NCI-H748 (cell line): ENCODE measurements at regions not wholly inside any gene's neighbourhood (a gene's known extent, or its start where the extent isn't known, plus 50 kb on each side); places are given as distances from the start of the nearest gene placed in this dataset.
"Not testable (repeated sequence)": the region's sequence is repeated elsewhere in the genome, so short reads cannot be mapped to it uniquely, and the experiment has no call there.

Source experiments
- DNase-seq: peaks from one replicate; lab custom pipeline; 2025; ENCODE audit not compliant: unreplicated experiment; lab: John Stamatoyannopoulos, UW

DNA sequence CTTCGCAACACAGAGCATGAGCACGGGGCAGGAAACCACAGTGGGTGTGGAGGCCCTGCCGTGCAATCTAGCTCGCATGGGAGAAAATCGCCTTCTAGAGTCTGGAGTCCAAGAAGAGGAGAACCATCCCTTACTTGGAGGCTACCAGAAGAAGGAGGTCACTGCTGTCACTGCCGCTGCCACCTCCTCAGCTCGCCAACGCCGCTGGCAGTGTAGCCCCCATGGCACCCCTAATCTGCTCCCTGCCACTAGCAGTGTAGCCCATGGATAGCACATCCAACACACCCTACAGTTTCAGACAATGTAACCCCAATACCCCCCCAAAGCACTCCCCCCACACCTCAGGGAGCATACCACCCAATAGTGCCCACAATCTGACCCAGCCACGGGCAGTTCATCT lies 438.0 kb upstream of the ZNF337 start:
- no peak for DNase-seq

DNA sequence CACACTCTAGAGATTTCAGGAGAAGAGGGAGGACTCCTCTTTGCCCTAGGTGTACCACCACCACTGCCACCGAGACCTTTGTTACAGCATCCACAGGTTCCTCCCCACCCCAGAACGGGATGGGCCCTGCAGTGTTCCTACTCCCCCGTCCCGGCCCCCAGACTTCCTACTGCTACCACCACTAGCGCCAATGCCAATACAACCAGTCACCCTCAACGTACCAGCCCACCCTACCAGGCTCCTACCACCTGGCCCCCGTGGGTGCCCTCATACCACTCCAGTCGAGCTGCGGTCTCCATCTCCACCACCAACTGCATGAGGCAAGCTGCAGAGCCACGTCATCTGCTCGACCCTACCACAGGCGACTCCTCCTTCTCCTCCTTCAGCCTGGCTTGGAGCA lies 437.1 kb upstream of the ZNF337 start:
- not testable (repeated sequence) for DNase-seq

GRCh38 chr20:26120920-26121319 lies 424.3 kb upstream of the ZNF337 start:
- DNase-seq, result not testable (repeated sequence)

- DNase-seq, result not testable (repeated sequence)
Measured at GRCh38 chr20:26094498-26094897, 397.8 kb upstream of the ZNF337 start.

DNA sequence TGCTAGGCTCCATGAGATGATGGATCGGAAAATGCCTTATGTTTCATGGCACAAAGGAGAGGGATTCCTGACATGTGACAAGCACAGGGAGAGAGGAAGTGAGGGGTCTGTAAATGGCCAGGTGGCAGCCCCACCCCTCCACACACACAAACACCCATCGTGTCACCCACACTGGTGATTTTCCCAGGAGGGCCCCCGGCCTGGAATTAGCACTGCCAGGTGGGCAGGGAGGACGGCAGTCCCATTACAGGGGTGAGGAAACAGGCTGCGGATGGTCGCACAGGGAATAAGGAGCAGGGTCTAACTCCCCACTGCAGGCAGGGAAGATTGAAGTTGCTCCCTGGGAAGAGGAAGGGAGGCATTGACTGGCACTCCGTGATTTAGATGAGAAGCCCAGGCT lies 395.3 kb upstream of the ZNF337 start:
- not testable (repeated sequence) for DNase-seq

GRCh38 chr20:26086195-26086594 lies 389.5 kb upstream of the ZNF337 start:
- not testable (repeated sequence) for DNase-seq

DNA sequence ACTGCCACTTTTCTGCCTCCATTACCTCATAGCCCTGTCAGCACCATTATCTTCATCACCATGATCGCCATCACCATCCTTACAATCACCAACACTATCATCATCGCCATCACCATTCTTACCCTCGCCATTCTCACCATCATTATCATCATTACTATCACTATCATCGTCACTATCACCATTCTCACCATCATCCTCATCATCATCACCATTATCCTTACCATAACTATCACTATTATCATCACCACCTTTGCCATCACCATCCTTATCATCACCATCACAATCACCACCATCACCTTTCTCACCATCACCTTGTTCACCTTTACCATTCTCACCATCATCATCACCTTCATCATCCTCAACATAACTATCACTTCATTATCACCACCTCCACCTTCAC lies 377.3 kb upstream of the ZNF337 start:
- not testable (repeated sequence) for DNase-seq

GRCh38 chr20:26059324-26059723 lies 362.7 kb upstream of the ZNF337 start:
- not testable (repeated sequence) for DNase-seq

GRCh38 chr20:26058446-26058845 lies 361.8 kb upstream of the ZNF337 start:
- DNase-seq, result not testable (repeated sequence)

DNA sequence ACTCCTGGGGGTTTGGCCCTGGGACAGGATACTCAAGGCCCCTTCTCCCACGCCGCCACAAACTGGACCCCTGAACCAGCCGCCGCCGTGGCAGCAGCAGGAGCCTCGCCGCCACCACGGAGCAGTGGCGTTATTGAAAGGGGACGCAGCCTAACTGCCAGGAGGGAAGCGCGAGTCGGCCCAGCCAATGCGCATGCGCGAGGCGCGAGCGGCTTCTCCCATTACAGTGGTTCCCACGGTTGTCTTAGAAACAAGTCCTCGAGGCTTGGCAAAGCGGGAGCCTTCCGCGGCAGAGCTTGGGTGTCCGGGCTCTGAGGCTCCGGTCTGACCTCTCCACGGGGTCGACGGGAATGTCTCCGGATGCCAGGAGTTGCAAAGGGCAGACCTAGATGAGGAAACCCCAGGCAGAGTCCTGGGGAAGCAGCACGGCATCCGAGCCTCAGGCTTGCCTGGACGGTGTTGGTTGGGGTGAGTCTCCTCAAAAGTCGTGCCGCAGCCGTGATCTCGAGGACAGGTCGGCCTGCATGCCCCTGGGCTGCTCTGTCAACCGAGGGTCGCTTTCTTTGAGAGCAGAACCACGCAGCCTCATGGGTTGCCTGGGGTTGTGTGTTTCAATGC lies 360.6 kb upstream of the ZNF337 start:
- DNase-seq, result not testable (repeated sequence)

- DNase-seq, result not testable (repeated sequence)
Measured at GRCh38 chr20:26025792-26026191, 329.1 kb upstream of the ZNF337 start.

DNA sequence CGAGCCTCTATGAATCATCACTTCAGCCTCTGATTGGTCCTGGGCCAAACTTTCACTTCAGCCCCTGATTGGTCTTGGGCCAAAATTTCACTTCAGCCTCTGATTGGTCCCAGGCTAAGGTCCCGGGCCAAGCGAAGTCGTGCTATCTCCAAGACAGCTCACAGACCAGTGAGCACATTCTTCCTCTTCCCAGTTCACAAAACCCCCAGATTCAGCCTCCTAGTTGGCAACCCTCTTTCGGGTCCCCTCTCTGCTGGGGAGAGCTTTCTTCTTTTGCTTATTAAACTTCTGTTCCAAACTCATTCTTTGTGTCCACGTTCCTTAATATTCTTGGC lies 314.3 kb upstream of the ZNF337 start:
- not testable (repeated sequence) for DNase-seq

DNA sequence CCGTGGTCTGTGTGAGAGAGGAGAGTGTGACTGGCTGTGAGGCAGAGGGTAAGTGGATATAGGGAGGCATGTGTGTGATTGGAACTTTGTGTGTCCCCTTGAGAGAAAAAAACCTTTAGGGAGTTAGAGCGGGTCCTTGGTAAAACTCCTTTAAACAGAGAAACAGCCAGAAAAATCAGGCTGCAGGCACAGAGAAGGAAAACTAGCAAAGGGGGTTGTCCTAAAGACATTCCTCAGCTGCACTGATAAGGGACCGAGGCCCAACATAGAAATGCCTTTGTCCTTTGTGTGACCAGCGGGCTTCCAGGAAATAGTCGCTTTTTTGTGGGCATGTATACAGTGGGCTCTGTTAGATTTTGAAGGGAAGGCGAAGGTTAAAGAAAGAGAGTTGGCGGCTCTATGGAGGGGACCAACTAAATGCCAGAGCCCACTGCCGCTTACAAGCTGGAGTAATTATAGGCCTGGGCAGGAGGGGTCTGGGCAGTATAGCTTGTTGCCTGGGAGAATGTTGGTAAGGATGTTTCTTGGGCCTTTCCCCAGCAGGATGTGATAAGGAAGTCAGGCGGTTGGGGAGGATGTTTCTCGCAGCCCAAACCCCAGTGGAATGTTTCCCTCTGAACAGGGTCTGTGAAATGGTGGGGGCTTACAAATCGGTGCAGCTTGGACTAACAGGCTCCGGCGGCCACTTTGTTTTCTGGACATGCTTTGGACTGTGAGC lies 313.7 kb upstream of the ZNF337 start:
- not testable (repeated sequence) for DNase-seq

DNA sequence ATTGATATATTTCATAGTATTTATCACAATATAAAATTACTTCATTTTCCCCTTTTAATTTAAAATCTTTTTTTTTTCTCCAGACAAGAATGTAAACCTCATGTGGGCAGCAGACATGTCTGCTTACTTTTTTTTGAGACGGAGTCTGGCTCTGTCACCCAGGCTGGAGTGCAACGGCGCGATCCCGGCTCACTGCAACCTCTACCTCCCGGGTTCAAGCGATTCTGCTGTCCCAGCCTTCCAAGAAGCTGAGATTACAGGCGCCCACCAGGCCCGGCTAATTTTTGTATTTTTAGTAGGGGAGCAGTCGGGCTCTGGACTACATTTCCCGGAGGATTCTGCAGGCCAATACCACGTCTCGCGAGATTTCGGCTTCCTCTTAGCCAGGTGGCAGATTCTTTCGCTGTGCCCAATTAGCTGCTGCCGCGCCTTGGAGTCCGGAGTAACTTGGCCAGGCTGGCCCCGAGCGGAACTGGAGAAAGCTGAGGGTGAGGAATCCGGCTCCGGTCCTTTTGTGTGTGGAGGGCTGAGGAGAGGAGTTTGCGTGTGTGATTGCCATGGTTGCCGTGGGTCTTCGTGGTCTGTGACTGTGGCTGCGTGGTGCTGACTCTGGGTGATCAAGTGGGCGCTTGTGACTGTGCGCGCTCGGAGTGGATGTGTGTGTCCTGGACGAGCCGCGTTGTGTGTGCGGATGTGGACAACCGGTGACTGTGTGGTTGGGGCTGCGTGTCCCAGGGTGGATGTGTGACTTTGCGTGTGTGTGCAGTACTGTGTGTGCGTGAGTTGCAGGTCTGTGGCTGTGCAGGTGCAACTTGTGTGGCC lies 313.0 kb upstream of the ZNF337 start:
- not testable (repeated sequence) for DNase-seq

- DNase-seq, result not testable (repeated sequence)
Measured at GRCh38 chr20:26008026-26008425, 311.4 kb upstream of the ZNF337 start.

- DNase-seq, result not testable (repeated sequence)
Measured at GRCh38 chr20:26006164-26006563, 309.5 kb upstream of the ZNF337 start.

- not testable (repeated sequence) for DNase-seq
Measured at GRCh38 chr20:26003959-26004358, 307.3 kb upstream of the ZNF337 start.

DNA sequence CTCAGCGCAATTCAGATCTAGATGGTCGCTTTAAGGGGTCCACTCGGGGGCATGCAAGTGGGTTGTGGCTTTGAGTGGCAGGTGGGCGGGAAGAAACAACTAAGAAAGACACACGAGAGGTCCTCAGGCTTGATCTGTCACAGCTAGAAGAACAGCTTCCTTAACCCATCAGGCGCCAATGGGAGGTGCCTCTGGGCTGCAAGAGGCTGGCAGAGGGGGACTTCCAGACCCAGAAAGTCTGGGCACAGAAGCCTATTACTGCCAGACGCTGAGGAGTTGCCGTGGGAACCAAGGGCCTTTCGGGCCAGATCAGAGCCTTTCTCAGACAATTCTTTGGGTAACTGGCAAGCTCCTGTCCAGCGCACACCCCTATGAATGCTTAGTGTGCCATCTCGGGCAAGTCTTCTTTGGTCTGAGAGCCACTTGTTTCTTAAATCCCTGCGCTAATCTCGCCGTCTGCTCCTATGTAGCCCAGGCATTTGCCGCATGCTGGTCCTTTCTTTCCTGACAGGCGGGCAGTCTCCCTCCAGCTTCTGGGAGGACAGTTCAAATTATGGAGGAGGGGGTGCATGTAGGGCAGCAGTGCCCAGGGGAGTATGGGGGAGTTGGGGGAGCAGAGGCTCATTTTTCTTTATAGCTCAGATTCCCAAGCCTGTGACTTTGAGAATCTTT lies 300.9 kb upstream of the ZNF337 start:
- DNase-seq, result not testable (repeated sequence)

GRCh38 chr20:25992146-25992545 lies 295.5 kb upstream of the ZNF337 start:
- no peak for DNase-seq

- no peak for DNase-seq
Measured at GRCh38 chr20:25991756-25992130, 295.1 kb upstream of the ZNF337 start.

DNA sequence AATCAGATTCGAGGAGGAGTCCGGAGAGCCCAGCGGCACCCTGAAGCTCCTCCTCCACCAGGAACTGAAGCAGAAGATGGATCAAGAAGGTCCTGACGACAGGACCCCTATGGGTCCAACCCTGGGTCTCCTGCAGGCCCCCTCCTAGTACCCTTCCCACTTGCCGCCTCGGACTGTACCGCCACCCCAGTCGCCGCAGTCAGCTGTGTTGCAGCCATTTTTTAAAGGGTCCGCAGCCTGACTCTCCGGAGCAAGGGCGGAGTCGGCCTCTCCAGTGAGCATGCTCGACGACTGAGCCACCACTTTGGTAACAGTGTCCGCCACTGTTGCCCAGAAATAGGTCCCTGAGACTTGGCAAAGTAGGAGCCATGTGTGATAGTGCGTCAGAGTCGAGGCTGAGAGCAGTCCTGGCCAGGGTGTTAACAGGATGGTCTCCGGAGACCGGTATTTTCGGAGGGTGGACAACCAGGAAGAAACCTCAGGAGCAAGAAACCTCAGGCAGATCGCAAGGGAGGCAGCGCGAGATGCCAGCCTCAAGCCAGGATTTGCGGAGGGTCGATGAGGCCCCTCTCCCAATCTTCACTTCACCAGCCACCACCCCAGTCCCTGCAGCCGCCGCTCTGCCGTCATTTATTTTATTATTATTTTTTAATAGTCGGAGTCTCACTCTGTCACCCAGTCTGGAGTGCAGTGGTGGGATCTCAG lies 294.6 kb upstream of the ZNF337 start:
- no peak for DNase-seq
